Osteocyte (in vitro differentiated cells): ENCODE measurements at regions not wholly inside any gene's neighbourhood (a gene's known extent, or its start where the extent isn't known, plus 50 kb on each side); places are given as distances from the start of the nearest gene placed in this dataset.
"Not testable (repeated sequence)": the region's sequence is repeated elsewhere in the genome, so short reads cannot be mapped to it uniquely, and the experiment has no call there.

ENCODE experiments used
- DNase-seq: peaks from one replicate; pipeline ENCODE4 v3.0.0; 2021; ENCODE audit warnings: mixed read lengths; ENCODE audit not compliant: unreplicated experiment; ENCODE audit errors: extremely low spot score
- H3K27ac Mint-ChIP-seq: one replicate; pipeline ENCODE4 v1.8.0; 2021; ENCODE audit warnings: mild to moderate bottlenecking, mixed read lengths; ENCODE audit not compliant: unreplicated experiment
- H3K27me3 Mint-ChIP-seq: one replicate; pipeline ENCODE4 v1.8.0; 2021; ENCODE audit warnings: mixed read lengths; ENCODE audit not compliant: unreplicated experiment
- H3K36me3 Mint-ChIP-seq: one replicate; pipeline ENCODE4 v1.8.0; 2021; ENCODE audit warnings: mixed read lengths; ENCODE audit not compliant: unreplicated experiment
- H3K4me1 Mint-ChIP-seq: one replicate; pipeline ENCODE4 v1.8.0; 2021; ENCODE audit warnings: mixed read lengths; ENCODE audit not compliant: unreplicated experiment
- H3K4me3 Mint-ChIP-seq: one replicate; pipeline ENCODE4 v1.8.0; 2021; ENCODE audit warnings: mild to moderate bottlenecking, moderate library complexity, mixed read lengths; ENCODE audit not compliant: unreplicated experiment
- H3K9me3 Mint-ChIP-seq: one replicate; pipeline ENCODE4 v1.8.0; 2021; ENCODE audit warnings: mixed read lengths; ENCODE audit not compliant: unreplicated experiment
- CTCF ChIP-seq: fragments of 200-600 bp; sonication (generic); IDR thresholded peaks from 2 replicates; pipeline ENCODE4 v1.5.0; 2021; ENCODE audit warnings: antibody characterized with exemption, mild to moderate bottlenecking, moderate library complexity

- no peak for DNase-seq
- H3K4me1 Mint-ChIP-seq, result no peaks in the 10 kb centered on the region
- no peak for TF ChIP-seq CTCF
- no peak overlapping the region for H3K4me3 Mint-ChIP-seq
- H3K27me3 Mint-ChIP-seq, result peaks cover 4% of the 10 kb centered on the region
- no peaks in the 10 kb centered on the region for H3K9me3 Mint-ChIP-seq
- no peak overlapping the region for H3K27ac Mint-ChIP-seq
- H3K36me3 Mint-ChIP-seq, result no peaks in the 10 kb centered on the region
These were observed 78.8 kb downstream of the DHCR7 start for GRCh38 chr11:71369411-71369810.

GRCh38 chr11:71368966-71369365 is 79.2 kb downstream of the DHCR7 start:
- Mint-ChIP-seq H3K27me3 (peaks cover 2% of the 10 kb centered on the region), H3K27ac (no peak overlapping the region), H3K4me1 (no peaks in the 10 kb centered on the region), H3K4me3 (no peak overlapping the region), H3K36me3 (no peaks in the 10 kb centered on the region), H3K9me3 (no peaks in the 10 kb centered on the region)
- no peak for DNase-seq
- no peak for TF ChIP-seq CTCF

GRCh38 chr11:71367756-71368155 is 80.4 kb downstream of the DHCR7 start:
- no peak overlapping the region for H3K27ac Mint-ChIP-seq
- no peaks in the 10 kb centered on the region for H3K36me3 Mint-ChIP-seq
- no peaks in the 10 kb centered on the region for H3K27me3 Mint-ChIP-seq
- no peak for DNase-seq
- no peak for TF ChIP-seq CTCF
- H3K4me1 Mint-ChIP-seq, result no peaks in the 10 kb centered on the region
- H3K9me3 Mint-ChIP-seq, result no peaks in the 10 kb centered on the region
- H3K4me3 Mint-ChIP-seq, result no peak overlapping the region

GRCh38 chr11:71367276-71367675 is 80.9 kb downstream of the DHCR7 start:
- H3K27ac Mint-ChIP-seq, DNase-seq, H3K9me3 Mint-ChIP-seq, H3K27me3 Mint-ChIP-seq, H3K4me3 Mint-ChIP-seq, H3K36me3 Mint-ChIP-seq, H3K4me1 Mint-ChIP-seq: not testable (repeated sequence)

- H3K4me3 Mint-ChIP-seq, result no peak overlapping the region
- no peaks in the 10 kb centered on the region for H3K4me1 Mint-ChIP-seq
- H3K27me3 Mint-ChIP-seq, result no peaks in the 10 kb centered on the region
- TF ChIP-seq CTCF, result no peak
- no peaks in the 10 kb centered on the region for H3K36me3 Mint-ChIP-seq
- H3K9me3 Mint-ChIP-seq, result no peaks in the 10 kb centered on the region
- no peak overlapping the region for H3K27ac Mint-ChIP-seq
- no peak for DNase-seq
These were observed 82.1 kb downstream of the DHCR7 start for GRCh38 chr11:71366076-71366475.

- DNase-seq, result no peak
- Mint-ChIP-seq H3K4me3 (no peak overlapping the region), H3K27ac (no peak overlapping the region), H3K36me3 (no peaks in the 10 kb centered on the region), H3K4me1 (no peaks in the 10 kb centered on the region), H3K9me3 (no peaks in the 10 kb centered on the region), H3K27me3 (no peaks in the 10 kb centered on the region)
- TF ChIP-seq CTCF, result no peak
These were observed 82.6 kb downstream of the DHCR7 start for GRCh38 chr11:71365626-71366025.
